ENCODE measurements at regions not wholly inside any gene's neighbourhood (a gene's known extent, or its start where the extent isn't known, plus 50 kb on each side); places are given as distances from the start of the nearest gene placed in this dataset.

GRCh38 chr12:93142881-93143280 is 213.8 kb upstream of the EEA1 start:
- Histone ChIP-seq H3K9me3 (ENCODE audit: low read depth) (no peaks in the 10 kb centered on the region), H3K9ac (no peak overlapping the region), H3K4me2 (ENCODE audit: unreplicated experiment) (no peak overlapping the region), H3K4me1 (ENCODE audit: insufficient read depth) (peaks cover 15% of the 10 kb centered on the region), H3K79me2 (ENCODE audit: insufficient read depth) (no peaks in the 10 kb centered on the region), H4K20me1 (ENCODE audit: insufficient read depth) (no peaks in the 10 kb centered on the region), H3K36me3 (ENCODE audit: low read depth) (no peaks in the 10 kb centered on the region), H3K27ac (no peak overlapping the region), H3K27me3 (replicated peaks; ENCODE audit: insufficient read depth) (no peaks in the 10 kb centered on the region), H3F3A (ENCODE audit: insufficient read depth) (peaks cover 15% of the 10 kb centered on the region), H3K9me2 (ENCODE audit: insufficient read depth) (no peaks in the 10 kb centered on the region), H2AFZ (no peak overlapping the region), H3K4me3 (no peak overlapping the region)
- no peak for TF ChIP-seq EZH2phosphoT487 (IDR thresholded peaks at IDR 0.05; ENCODE audit: insufficient read depth, low read depth)
- no peak for TF ChIP-seq EZH2 (IDR thresholded peaks at IDR 0.05; ENCODE audit: insufficient read depth, poor library complexity, severe bottlenecking)
- no peak for DNase-seq
- in situ Hi-C loops (cut with MboI): no loop called here
- WGBS, 2 experiments (ENCODE audit: low coverage in 1 of 2, low lambda C conversion rate in 2 of 2, missing lambda C conversion rate in 2 of 2): 91 to 96% methylated on average over 3 of the region's 3 CpGs

GRCh38 chr12:93144109-93144508 is 215.0 kb upstream of the EEA1 start:
- in situ Hi-C loops (cut with MboI): no loop called here
- Histone ChIP-seq H3K36me3 (ENCODE audit: low read depth) (no peaks in the 10 kb centered on the region), H3K9me2 (ENCODE audit: insufficient read depth) (no peaks in the 10 kb centered on the region), H2AFZ (no peak overlapping the region), H3K9ac (no peak overlapping the region), H3K4me1 (ENCODE audit: insufficient read depth) (peaks cover 5% of the 10 kb centered on the region; the same call in 1 of the 2 replicates), H3K9me3 (ENCODE audit: low read depth) (no peaks in the 10 kb centered on the region), H3K79me2 (ENCODE audit: insufficient read depth) (no peaks in the 10 kb centered on the region), H3K4me2 (ENCODE audit: unreplicated experiment) (no peak overlapping the region), H3K27me3 (replicated peaks; ENCODE audit: insufficient read depth) (no peaks in the 10 kb centered on the region), H3K27ac (no peak overlapping the region), H3K4me3 (no peak overlapping the region), H4K20me1 (ENCODE audit: insufficient read depth) (no peaks in the 10 kb centered on the region), H3F3A (ENCODE audit: insufficient read depth) (peaks cover 6% of the 10 kb centered on the region; the same call in 1 of the 2 replicates)
- DNase-seq: no peak
- TF ChIP-seq EZH2phosphoT487 (IDR thresholded peaks at IDR 0.05; ENCODE audit: insufficient read depth, low read depth): no peak
- TF ChIP-seq EZH2 (IDR thresholded peaks at IDR 0.05; ENCODE audit: insufficient read depth, poor library complexity, severe bottlenecking): no peak
- 71 to 85% methylated on average over 2 of the region's 2 CpGs for WGBS, 2 experiments (ENCODE audit: low coverage in 1 of 2, low lambda C conversion rate in 2 of 2, missing lambda C conversion rate in 2 of 2)

DNA sequence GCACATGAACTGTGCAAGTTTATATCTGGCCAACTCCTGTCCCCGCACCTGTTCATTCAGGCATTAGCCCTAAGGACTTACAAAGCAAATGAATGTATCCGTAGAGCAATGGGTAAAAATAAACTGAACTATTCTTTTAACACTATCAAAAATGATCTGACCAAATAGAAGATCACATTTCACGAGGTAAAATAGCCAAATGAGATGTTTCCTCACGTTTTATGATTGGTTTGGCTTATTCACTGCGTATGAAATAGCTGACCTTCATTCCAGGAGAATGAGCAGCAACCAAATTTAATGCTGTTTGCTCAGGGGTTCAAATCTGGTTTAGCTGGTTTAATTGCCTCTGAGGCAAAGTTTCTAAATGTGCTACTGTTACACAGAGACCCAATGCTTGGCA is 216.0 kb upstream of the EEA1 start:
- no peaks in the 10 kb centered on the region for H3K79me2 ChIP-seq (ENCODE audit: insufficient read depth)
- H3K4me1 ChIP-seq (ENCODE audit: insufficient read depth): peaks cover 5% of the 10 kb centered on the region; the same call in 1 of the 2 replicates
- H3K4me2 ChIP-seq (ENCODE audit: unreplicated experiment): no peak overlapping the region
- H3K9me2 ChIP-seq (ENCODE audit: insufficient read depth): no peaks in the 10 kb centered on the region
- TF ChIP-seq EZH2 (IDR thresholded peaks at IDR 0.05; ENCODE audit: insufficient read depth, poor library complexity, severe bottlenecking) (no peak), EZH2phosphoT487 (IDR thresholded peaks at IDR 0.05; ENCODE audit: insufficient read depth, low read depth) (no peak)
- WGBS, 2 experiments (ENCODE audit: low coverage in 1 of 2, low lambda C conversion rate in 2 of 2, missing lambda C conversion rate in 2 of 2): 64 to 73% methylated on average over 5 of the region's 5 CpGs
- H3K27ac ChIP-seq: no peak overlapping the region
- DNase-seq: no peak
- H3K4me3 ChIP-seq: no peak overlapping the region
- peaks cover 6% of the 10 kb centered on the region; the same call in 1 of the 2 replicates for H3F3A ChIP-seq (ENCODE audit: insufficient read depth)
- no peaks in the 10 kb centered on the region for H3K36me3 ChIP-seq (ENCODE audit: low read depth)
- H3K9me3 ChIP-seq (ENCODE audit: low read depth): no peaks in the 10 kb centered on the region
- H3K9ac ChIP-seq: no peak overlapping the region
- no peaks in the 10 kb centered on the region for H3K27me3 ChIP-seq (replicated peaks; ENCODE audit: insufficient read depth)
- H4K20me1 ChIP-seq (ENCODE audit: insufficient read depth): no peaks in the 10 kb centered on the region
- no peak overlapping the region for H2AFZ ChIP-seq
- in situ Hi-C loops (cut with MboI): no loop called here

- Histone ChIP-seq H4K20me1 (ENCODE audit: insufficient read depth) (no peaks in the 10 kb centered on the region), H3K36me3 (ENCODE audit: low read depth) (no peaks in the 10 kb centered on the region), H3F3A (ENCODE audit: insufficient read depth) (peaks cover 6% of the 10 kb centered on the region; the same call in 1 of the 2 replicates), H3K4me3 (no peak overlapping the region), H3K27me3 (replicated peaks; ENCODE audit: insufficient read depth) (no peaks in the 10 kb centered on the region), H3K4me2 (ENCODE audit: unreplicated experiment) (no peak overlapping the region), H3K4me1 (ENCODE audit: insufficient read depth) (peaks cover 5% of the 10 kb centered on the region; the same call in 1 of the 2 replicates), H3K9me3 (ENCODE audit: low read depth) (no peaks in the 10 kb centered on the region), H3K9ac (no peak overlapping the region), H3K9me2 (ENCODE audit: insufficient read depth) (no peaks in the 10 kb centered on the region), H2AFZ (no peak overlapping the region), H3K27ac (no peak overlapping the region), H3K79me2 (ENCODE audit: insufficient read depth) (no peaks in the 10 kb centered on the region)
- in situ Hi-C loops (cut with MboI): no loop called here
- no peak for DNase-seq
- WGBS, 2 experiments (ENCODE audit: low coverage in 1 of 2, low lambda C conversion rate in 2 of 2, missing lambda C conversion rate in 2 of 2): 71 to 74% methylated on average over 4 of the region's 4 CpGs
- TF ChIP-seq EZH2 (IDR thresholded peaks at IDR 0.05; ENCODE audit: insufficient read depth, poor library complexity, severe bottlenecking): no peak
- no peak for TF ChIP-seq EZH2phosphoT487 (IDR thresholded peaks at IDR 0.05; ENCODE audit: insufficient read depth, low read depth)
These were observed 217.3 kb upstream of the EEA1 start for GRCh38 chr12:93146263-93146939.
